ENCODE measurements at regions not wholly inside any gene's neighbourhood (a gene's known extent, or its start where the extent isn't known, plus 50 kb on each side); places are given as distances from the start of the nearest gene placed in this dataset.
"Not testable (repeated sequence)": the region's sequence is repeated elsewhere in the genome, so short reads cannot be mapped to it uniquely, and the experiment has no call there.

DNA sequence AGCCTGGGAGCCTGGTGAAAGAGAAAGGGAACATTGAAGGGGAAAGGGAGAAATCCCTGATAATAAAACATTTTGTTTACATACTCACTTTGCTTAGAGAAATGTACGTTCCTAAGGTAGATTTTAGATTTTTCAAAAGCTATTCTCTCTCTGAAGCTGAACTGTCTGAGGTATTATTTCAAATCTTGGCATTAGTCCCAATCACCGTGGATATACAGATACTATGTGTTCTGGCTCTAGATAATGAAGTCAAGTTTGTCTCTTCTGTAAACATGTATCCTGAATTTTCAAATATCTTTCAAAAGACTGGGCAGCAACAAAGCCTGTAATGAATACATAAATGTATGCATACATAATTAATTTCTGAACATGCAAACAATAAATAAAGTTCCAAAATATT is 1104.2 kb upstream of the FAM98A start:
- H3K9me3 ChIP-seq (ENCODE audit: low read length), result no peaks in the 10 kb centered on the region
- no peaks in the 10 kb centered on the region for H3K9me2 ChIP-seq (ENCODE audit: insufficient read depth, low read length)
- no peaks in the 10 kb centered on the region for H3K79me2 ChIP-seq (replicated peaks; ENCODE audit: insufficient read depth, low read length)
- H2AFZ ChIP-seq (ENCODE audit: low read depth, low read length), result no peak overlapping the region
- H3K27ac ChIP-seq (ENCODE audit: low read length), result no peak overlapping the region
- H3F3A ChIP-seq (ENCODE audit: insufficient read depth, low read length, poor library complexity, severe bottlenecking), result no peaks in the 10 kb centered on the region
- TF ChIP-seq EP300 (conservative IDR thresholded peaks at IDR 0.05; ENCODE audit: poor library complexity, severe bottlenecking), result no peak
- no peak for TF ChIP-seq RAD21 (conservative IDR thresholded peaks at IDR 0.05)
- no peak for TF ChIP-seq EZH2 (IDR thresholded peaks at IDR 0.05; ENCODE audit: borderline replicate concordance, insufficient read depth, low read length, poor library complexity, severe bottlenecking)
- no peak for TF ChIP-seq POLR2AphosphoS5 (IDR thresholded peaks at IDR 0.05)
- TF ChIP-seq TAF1 (IDR thresholded peaks at IDR 0.05; ENCODE audit: low read depth), result no peak
- no peak overlapping the region for H3K4me3 ChIP-seq (ENCODE audit: low read length)
- no peaks in the 10 kb centered on the region for H3K36me3 ChIP-seq (ENCODE audit: insufficient read depth, low read length)
- no peak overlapping the region for H3K4me2 ChIP-seq (ENCODE audit: low read length)
- H3K27me3 ChIP-seq (ENCODE audit: insufficient read depth, low read depth, low read length), result no peaks in the 10 kb centered on the region
- no peaks in the 10 kb centered on the region for H4K20me1 ChIP-seq (ENCODE audit: insufficient read depth)
- no peak overlapping the region for H3K9ac ChIP-seq (ENCODE audit: low read length)

GRCh38 chr2:34702391-34702790 is 1103.3 kb upstream of the FAM98A start:
- not testable (repeated sequence) for H3K9me2 ChIP-seq (ENCODE audit: insufficient read depth, low read length); H3K4me3 ChIP-seq (ENCODE audit: low read length); H3K27ac ChIP-seq (ENCODE audit: low read length); H2AFZ ChIP-seq (ENCODE audit: low read depth, low read length); H3K4me2 ChIP-seq (ENCODE audit: low read length); H3K9ac ChIP-seq (ENCODE audit: low read length); H3F3A ChIP-seq (ENCODE audit: insufficient read depth, low read length, poor library complexity, severe bottlenecking); H3K36me3 ChIP-seq (ENCODE audit: insufficient read depth, low read length); H3K9me3 ChIP-seq (ENCODE audit: low read length); H4K20me1 ChIP-seq (ENCODE audit: insufficient read depth); H3K27me3 ChIP-seq (ENCODE audit: insufficient read depth, low read depth, low read length); H3K79me2 ChIP-seq (replicated peaks; ENCODE audit: insufficient read depth, low read length)

- H3K9me3 ChIP-seq (ENCODE audit: low read length); H3K4me2 ChIP-seq (ENCODE audit: low read length); H3K27ac ChIP-seq (ENCODE audit: low read length); H3K9me2 ChIP-seq (ENCODE audit: insufficient read depth, low read length); H3K4me3 ChIP-seq (ENCODE audit: low read length); H3F3A ChIP-seq (ENCODE audit: insufficient read depth, low read length, poor library complexity, severe bottlenecking); H2AFZ ChIP-seq (ENCODE audit: low read depth, low read length); H3K9ac ChIP-seq (ENCODE audit: low read length); H4K20me1 ChIP-seq (ENCODE audit: insufficient read depth); H3K79me2 ChIP-seq (replicated peaks; ENCODE audit: insufficient read depth, low read length); H3K27me3 ChIP-seq (ENCODE audit: insufficient read depth, low read depth, low read length); H3K36me3 ChIP-seq (ENCODE audit: insufficient read depth, low read length): not testable (repeated sequence)
Observed at GRCh38 chr2:34677591-34677990, 1078.5 kb upstream of the FAM98A start.

- not testable (repeated sequence) for H3K27ac ChIP-seq (ENCODE audit: low read length); H3K9me2 ChIP-seq (ENCODE audit: insufficient read depth, low read length); H4K20me1 ChIP-seq (ENCODE audit: insufficient read depth); H3K4me3 ChIP-seq (ENCODE audit: low read length); H3K4me2 ChIP-seq (ENCODE audit: low read length); H3K9me3 ChIP-seq (ENCODE audit: low read length); H3F3A ChIP-seq (ENCODE audit: insufficient read depth, low read length, poor library complexity, severe bottlenecking); H2AFZ ChIP-seq (ENCODE audit: low read depth, low read length); H3K79me2 ChIP-seq (replicated peaks; ENCODE audit: insufficient read depth, low read length); H3K36me3 ChIP-seq (ENCODE audit: insufficient read depth, low read length); H3K27me3 ChIP-seq (ENCODE audit: insufficient read depth, low read depth, low read length); H3K9ac ChIP-seq (ENCODE audit: low read length)
Observed at GRCh38 chr2:34677119-34677531, 1078.0 kb upstream of the FAM98A start.

DNA sequence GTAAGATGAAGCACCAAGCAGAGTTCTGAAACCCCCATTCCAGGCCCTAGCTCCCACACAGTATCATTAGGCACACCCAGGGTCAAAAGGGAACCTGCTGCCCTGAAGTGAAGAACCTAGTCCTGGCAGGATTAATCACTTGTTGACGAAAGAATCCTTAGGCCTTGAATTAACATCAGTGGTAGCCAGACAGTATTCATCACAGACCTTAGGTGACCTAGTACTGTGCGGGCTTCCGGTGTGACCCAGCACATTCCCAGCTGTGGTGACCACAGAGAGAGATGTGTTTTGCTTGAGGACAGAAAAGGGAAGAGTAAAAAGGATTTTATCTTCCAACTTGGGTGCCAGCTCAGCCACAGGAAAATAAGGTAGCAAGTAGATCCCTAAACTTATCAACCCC is 1071.4 kb upstream of the FAM98A start:
- peaks cover 2% of the 10 kb centered on the region for H3F3A ChIP-seq (ENCODE audit: insufficient read depth, low read length, poor library complexity, severe bottlenecking)
- no peak overlapping the region for H3K4me2 ChIP-seq (ENCODE audit: low read length)
- no peaks in the 10 kb centered on the region for H3K27me3 ChIP-seq (ENCODE audit: insufficient read depth, low read depth, low read length)
- H3K27ac ChIP-seq (ENCODE audit: low read length), result no peak overlapping the region
- no peaks in the 10 kb centered on the region for H3K9me2 ChIP-seq (ENCODE audit: insufficient read depth, low read length)
- H3K9ac ChIP-seq (ENCODE audit: low read length), result no peak overlapping the region
- no peak overlapping the region for H3K4me3 ChIP-seq (ENCODE audit: low read length)
- H2AFZ ChIP-seq (ENCODE audit: low read depth, low read length), result no peak overlapping the region
- TF ChIP-seq SMC3 (conservative IDR thresholded peaks at IDR 0.05; ENCODE audit: poor library complexity) (no peak), EP300 (conservative IDR thresholded peaks at IDR 0.05; ENCODE audit: poor library complexity, severe bottlenecking) (no peak), MXI1 (conservative IDR thresholded peaks at IDR 0.05; ENCODE audit: poor library complexity, severe bottlenecking) (no peak), RAD21 (conservative IDR thresholded peaks at IDR 0.05) (no peak), TAF1 (IDR thresholded peaks at IDR 0.05; ENCODE audit: low read depth) (no peak), EZH2 (IDR thresholded peaks at IDR 0.05; ENCODE audit: borderline replicate concordance, insufficient read depth, low read length, poor library complexity, severe bottlenecking) (no peak), POLR2AphosphoS5 (IDR thresholded peaks at IDR 0.05) (no peak), CTCF (IDR thresholded peaks at IDR 0.05; ENCODE audit: poor library complexity, severe bottlenecking) (no peak)
- TF ChIP-seq, protein P1, sequence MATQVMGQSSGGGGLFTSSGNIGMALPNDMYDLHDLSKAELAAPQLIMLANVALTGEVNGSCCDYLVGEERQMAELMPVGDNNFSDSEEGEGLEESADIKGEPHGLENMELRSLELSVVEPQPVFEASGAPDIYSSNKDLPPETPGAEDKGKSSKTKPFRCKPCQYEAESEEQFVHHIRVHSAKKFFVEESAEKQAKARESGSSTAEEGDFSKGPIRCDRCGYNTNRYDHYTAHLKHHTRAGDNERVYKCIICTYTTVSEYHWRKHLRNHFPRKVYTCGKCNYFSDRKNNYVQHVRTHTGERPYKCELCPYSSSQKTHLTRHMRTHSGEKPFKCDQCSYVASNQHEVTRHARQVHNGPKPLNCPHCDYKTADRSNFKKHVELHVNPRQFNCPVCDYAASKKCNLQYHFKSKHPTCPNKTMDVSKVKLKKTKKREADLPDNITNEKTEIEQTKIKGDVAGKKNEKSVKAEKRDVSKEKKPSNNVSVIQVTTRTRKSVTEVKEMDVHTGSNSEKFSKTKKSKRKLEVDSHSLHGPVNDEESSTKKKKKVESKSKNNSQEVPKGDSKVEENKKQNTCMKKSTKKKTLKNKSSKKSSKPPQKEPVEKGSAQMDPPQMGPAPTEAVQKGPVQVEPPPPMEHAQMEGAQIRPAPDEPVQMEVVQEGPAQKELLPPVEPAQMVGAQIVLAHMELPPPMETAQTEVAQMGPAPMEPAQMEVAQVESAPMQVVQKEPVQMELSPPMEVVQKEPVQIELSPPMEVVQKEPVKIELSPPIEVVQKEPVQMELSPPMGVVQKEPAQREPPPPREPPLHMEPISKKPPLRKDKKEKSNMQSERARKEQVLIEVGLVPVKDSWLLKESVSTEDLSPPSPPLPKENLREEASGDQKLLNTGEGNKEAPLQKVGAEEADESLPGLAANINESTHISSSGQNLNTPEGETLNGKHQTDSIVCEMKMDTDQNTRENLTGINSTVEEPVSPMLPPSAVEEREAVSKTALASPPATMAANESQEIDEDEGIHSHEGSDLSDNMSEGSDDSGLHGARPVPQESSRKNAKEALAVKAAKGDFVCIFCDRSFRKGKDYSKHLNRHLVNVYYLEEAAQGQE (IDR thresholded peaks at IDR 0.05; ENCODE audit: borderline replicate concordance), result no peak
- no peaks in the 10 kb centered on the region for H4K20me1 ChIP-seq (ENCODE audit: insufficient read depth)
- no peaks in the 10 kb centered on the region for H3K9me3 ChIP-seq (ENCODE audit: low read length)
- no peaks in the 10 kb centered on the region for H3K79me2 ChIP-seq (replicated peaks; ENCODE audit: insufficient read depth, low read length)
- H3K36me3 ChIP-seq (ENCODE audit: insufficient read depth, low read length), result no peaks in the 10 kb centered on the region
